ENCODE measurements at regions not wholly inside any gene's neighbourhood (a gene's known extent, or its start where the extent isn't known, plus 50 kb on each side); places are given as distances from the start of the nearest gene placed in this dataset.

DNA sequence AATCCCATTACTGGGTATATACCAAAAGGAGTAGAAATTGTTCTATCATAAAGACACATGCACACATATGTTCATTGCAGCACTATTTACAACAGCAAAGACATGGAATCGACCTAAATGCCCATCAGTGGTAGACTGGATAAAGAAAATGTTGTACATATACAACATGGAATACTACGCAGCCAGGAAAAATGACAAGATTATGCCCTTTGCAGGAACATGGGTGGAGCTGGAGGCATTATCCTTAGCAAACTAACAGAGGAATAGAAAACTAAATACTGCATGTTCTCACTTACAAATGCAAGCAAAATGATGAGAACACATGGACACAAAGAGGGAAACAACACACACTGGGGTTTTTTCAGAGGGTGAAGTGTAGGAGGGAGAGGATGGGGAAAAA lies 300.2 kb downstream of the BAMBI start:
- Histone ChIP-seq H3K79me2 (ENCODE audit: insufficient read depth, low read depth) (no peaks in the 10 kb centered on the region), H3K27ac (no peak overlapping the region), H4K20me1 (ENCODE audit: insufficient read depth) (no peaks in the 10 kb centered on the region), H3K4me3 (IDR thresholded peaks at IDR 0.05; ENCODE audit: insufficient read depth, low read depth, low read length) (no peak overlapping the region), H3K36me3 (ENCODE audit: insufficient read depth) (no peaks in the 10 kb centered on the region), H2AFZ (ENCODE audit: low read depth) (no peak overlapping the region), H3K27me3 (ENCODE audit: insufficient read depth, low read depth) (no peaks in the 10 kb centered on the region; the same call in 1 of the 2 replicates), H3K4me1 (ENCODE audit: low read depth, poor library complexity, severe bottlenecking) (no peaks in the 10 kb centered on the region), H3K4me2 (no peak overlapping the region), H3K9ac (no peak overlapping the region)
- TF ChIP-seq, protein P1, sequence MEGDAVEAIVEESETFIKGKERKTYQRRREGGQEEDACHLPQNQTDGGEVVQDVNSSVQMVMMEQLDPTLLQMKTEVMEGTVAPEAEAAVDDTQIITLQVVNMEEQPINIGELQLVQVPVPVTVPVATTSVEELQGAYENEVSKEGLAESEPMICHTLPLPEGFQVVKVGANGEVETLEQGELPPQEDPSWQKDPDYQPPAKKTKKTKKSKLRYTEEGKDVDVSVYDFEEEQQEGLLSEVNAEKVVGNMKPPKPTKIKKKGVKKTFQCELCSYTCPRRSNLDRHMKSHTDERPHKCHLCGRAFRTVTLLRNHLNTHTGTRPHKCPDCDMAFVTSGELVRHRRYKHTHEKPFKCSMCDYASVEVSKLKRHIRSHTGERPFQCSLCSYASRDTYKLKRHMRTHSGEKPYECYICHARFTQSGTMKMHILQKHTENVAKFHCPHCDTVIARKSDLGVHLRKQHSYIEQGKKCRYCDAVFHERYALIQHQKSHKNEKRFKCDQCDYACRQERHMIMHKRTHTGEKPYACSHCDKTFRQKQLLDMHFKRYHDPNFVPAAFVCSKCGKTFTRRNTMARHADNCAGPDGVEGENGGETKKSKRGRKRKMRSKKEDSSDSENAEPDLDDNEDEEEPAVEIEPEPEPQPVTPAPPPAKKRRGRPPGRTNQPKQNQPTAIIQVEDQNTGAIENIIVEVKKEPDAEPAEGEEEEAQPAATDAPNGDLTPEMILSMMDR (conservative IDR thresholded peaks at IDR 0.05; ENCODE audit: low read depth, low read length), result no peak

DNA sequence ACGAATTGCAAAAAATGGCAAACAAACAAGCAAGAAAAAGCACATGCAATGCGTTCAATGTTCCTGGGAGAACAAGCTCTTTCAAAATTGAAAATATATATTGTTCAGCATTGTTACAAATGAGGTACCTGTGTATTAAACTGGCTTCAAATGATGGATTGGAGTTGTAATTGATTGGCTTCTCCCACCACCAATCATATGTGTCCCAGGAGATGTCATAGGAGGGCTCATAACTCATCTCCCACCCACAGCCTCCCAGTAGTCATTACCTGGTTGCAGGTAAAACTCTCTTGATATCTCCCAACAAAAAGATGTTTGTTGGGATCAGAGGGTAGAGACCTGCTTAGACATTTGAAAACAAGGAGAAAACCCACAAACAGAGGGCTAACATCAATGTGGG lies 302.9 kb downstream of the BAMBI start:
- H3K27me3 ChIP-seq (ENCODE audit: insufficient read depth, low read depth), result no peaks in the 10 kb centered on the region; the same call in 1 of the 2 replicates
- H3K9ac ChIP-seq, result no peak overlapping the region
- no peaks in the 10 kb centered on the region for H3K79me2 ChIP-seq (ENCODE audit: insufficient read depth, low read depth)
- no peaks in the 10 kb centered on the region for H3K36me3 ChIP-seq (ENCODE audit: insufficient read depth)
- H3K4me2 ChIP-seq, result no peak overlapping the region
- H3K4me3 ChIP-seq (IDR thresholded peaks at IDR 0.05; ENCODE audit: insufficient read depth, low read depth, low read length), result no peak overlapping the region
- no peaks in the 10 kb centered on the region for H4K20me1 ChIP-seq (ENCODE audit: insufficient read depth)
- H3K4me1 ChIP-seq (ENCODE audit: low read depth, poor library complexity, severe bottlenecking), result peaks cover 6% of the 10 kb centered on the region
- H2AFZ ChIP-seq (ENCODE audit: low read depth), result no peak overlapping the region
- TF ChIP-seq, protein P1 (conservative IDR thresholded peaks at IDR 0.05; ENCODE audit: low read depth, low read length), result no peak
- H3K27ac ChIP-seq, result no peak overlapping the region

DNA sequence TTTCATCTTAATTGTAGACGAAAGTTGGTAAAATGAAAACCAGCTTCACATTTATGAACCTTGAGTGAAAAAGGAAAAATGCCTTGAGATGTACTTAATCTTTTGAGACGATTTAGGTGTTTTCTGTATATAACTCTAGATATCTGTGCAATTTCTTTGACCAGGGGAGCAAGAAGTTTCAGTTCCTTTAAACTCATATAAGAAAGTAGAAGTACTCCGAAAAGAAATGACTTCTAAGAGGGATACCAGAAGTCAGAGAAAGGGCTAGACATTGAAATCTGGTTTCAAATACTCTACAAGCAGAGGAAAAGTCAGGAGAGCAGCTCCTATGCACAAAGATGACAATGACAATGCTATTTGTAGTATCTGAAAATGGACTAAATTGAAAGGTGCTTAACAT lies 303.7 kb downstream of the BAMBI start:
- no peaks in the 10 kb centered on the region for H4K20me1 ChIP-seq (ENCODE audit: insufficient read depth)
- no peaks in the 10 kb centered on the region for H3K79me2 ChIP-seq (ENCODE audit: insufficient read depth, low read depth)
- no peak overlapping the region for H3K4me2 ChIP-seq
- H2AFZ ChIP-seq (ENCODE audit: low read depth), result no peak overlapping the region
- peaks cover 6% of the 10 kb centered on the region for H3K4me1 ChIP-seq (ENCODE audit: low read depth, poor library complexity, severe bottlenecking)
- H3K36me3 ChIP-seq (ENCODE audit: insufficient read depth), result no peaks in the 10 kb centered on the region
- no peak overlapping the region for H3K4me3 ChIP-seq (IDR thresholded peaks at IDR 0.05; ENCODE audit: insufficient read depth, low read depth, low read length)
- H3K9ac ChIP-seq, result no peak overlapping the region
- H3K27ac ChIP-seq, result no peak overlapping the region
- no peaks in the 10 kb centered on the region; the same call in 1 of the 2 replicates for H3K27me3 ChIP-seq (ENCODE audit: insufficient read depth, low read depth)
- TF ChIP-seq, protein P1 (conservative IDR thresholded peaks at IDR 0.05; ENCODE audit: low read depth, low read length), result no peak

DNA sequence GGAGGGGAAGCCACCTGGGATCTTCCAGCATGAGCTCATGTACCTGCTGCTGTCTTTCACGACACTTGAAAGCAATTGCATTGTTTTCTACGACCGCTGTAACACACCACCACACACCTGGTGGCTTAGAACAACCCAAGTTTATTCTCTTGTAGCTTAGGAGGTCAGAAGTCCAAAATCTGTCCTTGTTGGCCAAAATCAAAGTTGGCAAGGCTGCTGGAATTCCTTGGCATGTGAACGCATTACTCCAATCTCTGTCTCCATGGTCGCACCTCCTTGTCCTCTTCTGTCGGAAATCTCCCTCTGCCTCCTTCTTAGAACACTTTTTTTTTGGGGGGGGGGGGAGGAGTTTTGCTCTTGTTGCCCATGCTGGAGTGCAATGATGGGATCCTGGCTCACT lies 305.7 kb downstream of the BAMBI start:
- H3K36me3 ChIP-seq (ENCODE audit: insufficient read depth), result no peaks in the 10 kb centered on the region

More for the DNA sequence above, 305.7 kb downstream of the BAMBI start:
- Histone ChIP-seq H3K4me2 (no peak overlapping the region), H3K79me2 (ENCODE audit: insufficient read depth, low read depth) (no peaks in the 10 kb centered on the region), H4K20me1 (ENCODE audit: insufficient read depth) (no peaks in the 10 kb centered on the region), H3K27me3 (ENCODE audit: insufficient read depth, low read depth) (no peaks in the 10 kb centered on the region; the same call in 1 of the 2 replicates), H3K27ac (no peak overlapping the region), H3K4me1 (ENCODE audit: low read depth, poor library complexity, severe bottlenecking) (peaks cover 6% of the 10 kb centered on the region), H3K9ac (no peak overlapping the region), H3K4me3 (IDR thresholded peaks at IDR 0.05; ENCODE audit: insufficient read depth, low read depth, low read length) (no peak overlapping the region), H2AFZ (ENCODE audit: low read depth) (no peak overlapping the region)
- TF ChIP-seq, protein P1 (conservative IDR thresholded peaks at IDR 0.05; ENCODE audit: low read depth, low read length), result no peak

Data from KMS-11 (cell line).